SU-DHL-6 (cell line): ENCODE measurements at regions not wholly inside any gene's neighbourhood (a gene's known extent, or its start where the extent isn't known, plus 50 kb on each side); places are given as distances from the start of the nearest gene placed in this dataset.

Experiments
- CTCF ChIP-seq: fragments of 200-600 bp; sonication (generic); IDR thresholded peaks from one replicate; pipeline ENCODE4 v1.5.1; 2017; ENCODE audit warnings: antibody characterized with exemption, mild to moderate bottlenecking, low read length, moderate library complexity; ENCODE audit not compliant: insufficient read depth, poor library complexity, severe bottlenecking
- EZH2phosphoT487 ChIP-seq: fragments of 200-600 bp; sonication (generic), shearing (Covaris generic); conservative IDR thresholded peaks from 2 replicates; pipeline ENCODE4 v1.6.1; 2018; ENCODE audit warnings: mild to moderate bottlenecking, antibody characterized with exemption, low read length, moderate library complexity, mixed read lengths

- no peak for TF ChIP-seq CTCF
- no peak for TF ChIP-seq EZH2phosphoT487
These were observed 250.7 kb downstream of the OPA1 start for GRCh38 chr3:193843474-193844301.
